ENCODE measurements at regions not wholly inside any gene's neighbourhood (a gene's known extent, or its start where the extent isn't known, plus 50 kb on each side); places are given as distances from the start of the nearest gene placed in this dataset.

DNA sequence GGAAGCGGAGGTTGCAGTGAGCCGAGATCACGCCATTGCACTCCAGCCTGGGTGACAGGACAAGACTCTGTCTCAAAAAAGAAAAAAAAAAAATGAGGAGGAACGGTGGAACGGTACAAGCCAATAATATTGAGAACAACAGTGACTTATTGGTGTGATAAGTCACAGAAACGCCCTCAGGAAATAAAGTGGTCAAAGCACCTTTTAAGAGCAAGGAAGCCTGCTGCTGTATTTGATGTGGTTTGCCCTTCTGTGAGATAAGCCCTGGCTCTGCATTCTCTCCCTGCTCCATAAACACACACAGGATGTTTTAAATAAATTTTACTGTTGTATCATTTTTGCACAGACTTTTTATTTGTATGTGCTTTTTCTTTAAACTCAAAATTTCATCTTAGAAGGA is 269.9 kb upstream of the MSX2 start:
- 60% methylated on average over 6 of the region's 6 CpGs for WGBS
- Histone ChIP-seq H3K27me3 (ENCODE audit: control insufficient read depth in 4 of 4, insufficient read depth in 4 of 4, low read length in 3 of 4) (no peaks in the 10 kb centered on the region), H3K4me3 (ENCODE audit: low read depth in 1 of 3, low read length in 3 of 3) (no peak overlapping the region), H3K9me3 (ENCODE audit: control insufficient read depth in 4 of 4, low read length in 3 of 4) (peaks cover 0 to 3% (median 0%) of the 10 kb centered on the region in 4 donors), H3K27ac (ENCODE audit: low read depth in 1 of 2, low read length in 2 of 2) (no peak overlapping the region), H3K9ac (ENCODE audit: low read depth in 1 of 2, low read length in 2 of 2) (no peak overlapping the region), H3K4me1 (ENCODE audit: control insufficient read depth in 4 of 4, insufficient read depth in 4 of 4, low read length in 3 of 4) (no peaks in the 10 kb centered on the region), H3K36me3 (ENCODE audit: control insufficient read depth in 4 of 4, insufficient read depth in 3 of 4, low read depth in 1 of 4, low read length in 3 of 4) (no peaks in the 10 kb centered on the region)
- TF ChIP-seq TAF1 (conservative IDR thresholded peaks at IDR 0.05) (no peak), EGR1 (IDR thresholded peaks at IDR 0.05; ENCODE audit: low read depth in 2 of 2) (no peak), HNF4G (IDR thresholded peaks at IDR 0.05) (no peak), GABPA (IDR thresholded peaks at IDR 0.05 in 1 of 2, conservative IDR thresholded peaks at IDR 0.05 in 1 of 2) (no peak)
- DNase-seq (ENCODE audit: low spot score), result no peak

- DNase-seq (ENCODE audit: low spot score), result no peak
- WGBS, result 57% methylated on average over 3 of the region's 3 CpGs
- Histone ChIP-seq H3K27ac (ENCODE audit: low read depth in 1 of 2, low read length in 2 of 2) (no peak overlapping the region), H3K9ac (ENCODE audit: low read depth in 1 of 2, low read length in 2 of 2) (no peak overlapping the region), H3K4me3 (ENCODE audit: low read depth in 1 of 3, low read length in 3 of 3) (no peak overlapping the region), H3K9me3 (ENCODE audit: control insufficient read depth in 4 of 4, low read length in 3 of 4) (peaks cover 0 to 3% (median 0%) of the 10 kb centered on the region in 4 donors), H3K27me3 (ENCODE audit: control insufficient read depth in 4 of 4, insufficient read depth in 4 of 4, low read length in 3 of 4) (no peaks in the 10 kb centered on the region), H3K36me3 (ENCODE audit: control insufficient read depth in 4 of 4, insufficient read depth in 3 of 4, low read depth in 1 of 4, low read length in 3 of 4) (no peaks in the 10 kb centered on the region), H3K4me1 (ENCODE audit: control insufficient read depth in 4 of 4, insufficient read depth in 4 of 4, low read length in 3 of 4) (no peaks in the 10 kb centered on the region)
- TF ChIP-seq, protein P1, sequence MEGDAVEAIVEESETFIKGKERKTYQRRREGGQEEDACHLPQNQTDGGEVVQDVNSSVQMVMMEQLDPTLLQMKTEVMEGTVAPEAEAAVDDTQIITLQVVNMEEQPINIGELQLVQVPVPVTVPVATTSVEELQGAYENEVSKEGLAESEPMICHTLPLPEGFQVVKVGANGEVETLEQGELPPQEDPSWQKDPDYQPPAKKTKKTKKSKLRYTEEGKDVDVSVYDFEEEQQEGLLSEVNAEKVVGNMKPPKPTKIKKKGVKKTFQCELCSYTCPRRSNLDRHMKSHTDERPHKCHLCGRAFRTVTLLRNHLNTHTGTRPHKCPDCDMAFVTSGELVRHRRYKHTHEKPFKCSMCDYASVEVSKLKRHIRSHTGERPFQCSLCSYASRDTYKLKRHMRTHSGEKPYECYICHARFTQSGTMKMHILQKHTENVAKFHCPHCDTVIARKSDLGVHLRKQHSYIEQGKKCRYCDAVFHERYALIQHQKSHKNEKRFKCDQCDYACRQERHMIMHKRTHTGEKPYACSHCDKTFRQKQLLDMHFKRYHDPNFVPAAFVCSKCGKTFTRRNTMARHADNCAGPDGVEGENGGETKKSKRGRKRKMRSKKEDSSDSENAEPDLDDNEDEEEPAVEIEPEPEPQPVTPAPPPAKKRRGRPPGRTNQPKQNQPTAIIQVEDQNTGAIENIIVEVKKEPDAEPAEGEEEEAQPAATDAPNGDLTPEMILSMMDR (IDR thresholded peaks at IDR 0.05; ENCODE audit: low read depth, low read length, missing input control), result no peak
- TF ChIP-seq MAX (IDR thresholded peaks at IDR 0.05), result no peak
- TF ChIP-seq RXRA (IDR thresholded peaks at IDR 0.05), result no peak
- no peak for TF ChIP-seq ZBTB33 (IDR thresholded peaks at IDR 0.05)
Measured at GRCh38 chr5:174454890-174455289, 269.5 kb upstream of the MSX2 start.

- H3K4me1 ChIP-seq (ENCODE audit: control insufficient read depth in 4 of 4, insufficient read depth in 4 of 4, low read length in 3 of 4), result no peaks in the 10 kb centered on the region
- no peaks in the 10 kb centered on the region for H3K27me3 ChIP-seq (ENCODE audit: control insufficient read depth in 4 of 4, insufficient read depth in 4 of 4, low read length in 3 of 4)
- 43% methylated on average over 4 of the region's 4 CpGs for WGBS
- no peak for DNase-seq (ENCODE audit: low spot score)
- no peak for TF ChIP-seq MAX (IDR thresholded peaks at IDR 0.05)
- TF ChIP-seq JUND (IDR thresholded peaks at IDR 0.05), result no peak
- no peak for TF ChIP-seq ZBTB33 (IDR thresholded peaks at IDR 0.05)
- no peak for TF ChIP-seq EGR1 (IDR thresholded peaks at IDR 0.05; ENCODE audit: low read depth in 2 of 2)
- TF ChIP-seq FOXA2 (IDR thresholded peaks at IDR 0.05), result no peak
- no peak overlapping the region for H3K27ac ChIP-seq (ENCODE audit: low read depth in 1 of 2, low read length in 2 of 2)
- no peak overlapping the region for H3K4me3 ChIP-seq (ENCODE audit: low read depth in 1 of 3, low read length in 3 of 3)
- H3K36me3 ChIP-seq (ENCODE audit: control insufficient read depth in 4 of 4, insufficient read depth in 3 of 4, low read depth in 1 of 4, low read length in 3 of 4), result no peaks in the 10 kb centered on the region
- no peak overlapping the region for H3K9ac ChIP-seq (ENCODE audit: low read depth in 1 of 2, low read length in 2 of 2)
- peaks cover 0 to 3% (median 0%) of the 10 kb centered on the region in 4 donors for H3K9me3 ChIP-seq (ENCODE audit: control insufficient read depth in 4 of 4, low read length in 3 of 4)
Measured at GRCh38 chr5:174455301-174455700, 269.1 kb upstream of the MSX2 start.
